Type B pancreatic cell (in vitro differentiated cells): ENCODE measurements at regions not wholly inside any gene's neighbourhood (a gene's known extent, or its start where the extent isn't known, plus 50 kb on each side); places are given as distances from the start of the nearest gene placed in this dataset.

Experiments
- DNase-seq: peaks from one replicate; pipeline ENCODE4 v3.0.0; 2021; ENCODE audit warnings: mixed read lengths; ENCODE audit not compliant: unreplicated experiment; ENCODE audit errors: extremely low spot score
- H3K27ac Mint-ChIP-seq: 2 replicates; pipeline ENCODE4 v1.8.0; 2021; ENCODE audit warnings: mild to moderate bottlenecking, mixed read lengths
- H3K27me3 Mint-ChIP-seq: 2 replicates; pipeline ENCODE4 v1.8.0; 2021; ENCODE audit warnings: mixed read lengths
- H3K36me3 Mint-ChIP-seq: 2 replicates; pipeline ENCODE4 v1.8.0; 2021; ENCODE audit warnings: mixed read lengths
- H3K4me1 Mint-ChIP-seq: one replicate; pipeline ENCODE4 v1.8.0; 2021; ENCODE audit warnings: mixed read lengths; ENCODE audit not compliant: unreplicated experiment
- H3K4me3 Mint-ChIP-seq: 2 replicates; pipeline ENCODE4 v1.8.0; 2021; ENCODE audit warnings: mild to moderate bottlenecking, mixed read lengths
- H3K9me3 Mint-ChIP-seq: 2 replicates; pipeline ENCODE4 v1.8.0; 2021; ENCODE audit warnings: mixed read lengths
- TF ChIP-seq, protein P1 (sequence below): fragments of 200-600 bp; sonication (generic); conservative IDR thresholded peaks from 2 replicates; pipeline ENCODE4 v1.5.0; 2021; ENCODE audit warnings: antibody characterized with exemption, mild to moderate bottlenecking

DNA sequence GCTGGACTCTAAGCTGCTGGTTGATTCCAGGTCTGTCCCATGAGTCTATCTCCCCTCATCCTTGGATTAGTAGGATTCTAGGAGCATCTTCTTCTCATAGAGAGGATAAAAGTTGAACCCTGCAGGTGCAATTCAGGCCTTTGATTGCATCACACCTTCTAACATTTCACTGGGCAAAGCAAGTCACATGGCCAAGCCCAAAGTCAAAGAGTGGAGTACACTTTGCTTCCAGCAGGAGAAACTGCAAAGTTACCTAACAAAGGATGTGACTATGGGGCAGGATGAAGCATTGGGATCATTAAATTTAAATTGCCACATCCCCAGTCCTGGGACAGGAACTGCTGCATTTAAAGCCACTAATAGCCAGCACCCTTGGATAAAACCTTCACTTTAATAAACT, 51.0 kb upstream of the EGFLAM start:
- H3K9me3 Mint-ChIP-seq: no peaks in the 10 kb centered on the region
- DNase-seq: no peak
- no peak overlapping the region for H3K27ac Mint-ChIP-seq
- no peak overlapping the region for H3K4me3 Mint-ChIP-seq
- H3K36me3 Mint-ChIP-seq: no peaks in the 10 kb centered on the region
- no peaks in the 10 kb centered on the region for H3K4me1 Mint-ChIP-seq
- peaks cover 49% of the 10 kb centered on the region for H3K27me3 Mint-ChIP-seq
- TF ChIP-seq, protein P1, sequence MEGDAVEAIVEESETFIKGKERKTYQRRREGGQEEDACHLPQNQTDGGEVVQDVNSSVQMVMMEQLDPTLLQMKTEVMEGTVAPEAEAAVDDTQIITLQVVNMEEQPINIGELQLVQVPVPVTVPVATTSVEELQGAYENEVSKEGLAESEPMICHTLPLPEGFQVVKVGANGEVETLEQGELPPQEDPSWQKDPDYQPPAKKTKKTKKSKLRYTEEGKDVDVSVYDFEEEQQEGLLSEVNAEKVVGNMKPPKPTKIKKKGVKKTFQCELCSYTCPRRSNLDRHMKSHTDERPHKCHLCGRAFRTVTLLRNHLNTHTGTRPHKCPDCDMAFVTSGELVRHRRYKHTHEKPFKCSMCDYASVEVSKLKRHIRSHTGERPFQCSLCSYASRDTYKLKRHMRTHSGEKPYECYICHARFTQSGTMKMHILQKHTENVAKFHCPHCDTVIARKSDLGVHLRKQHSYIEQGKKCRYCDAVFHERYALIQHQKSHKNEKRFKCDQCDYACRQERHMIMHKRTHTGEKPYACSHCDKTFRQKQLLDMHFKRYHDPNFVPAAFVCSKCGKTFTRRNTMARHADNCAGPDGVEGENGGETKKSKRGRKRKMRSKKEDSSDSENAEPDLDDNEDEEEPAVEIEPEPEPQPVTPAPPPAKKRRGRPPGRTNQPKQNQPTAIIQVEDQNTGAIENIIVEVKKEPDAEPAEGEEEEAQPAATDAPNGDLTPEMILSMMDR: peak; percentile 36

DNA sequence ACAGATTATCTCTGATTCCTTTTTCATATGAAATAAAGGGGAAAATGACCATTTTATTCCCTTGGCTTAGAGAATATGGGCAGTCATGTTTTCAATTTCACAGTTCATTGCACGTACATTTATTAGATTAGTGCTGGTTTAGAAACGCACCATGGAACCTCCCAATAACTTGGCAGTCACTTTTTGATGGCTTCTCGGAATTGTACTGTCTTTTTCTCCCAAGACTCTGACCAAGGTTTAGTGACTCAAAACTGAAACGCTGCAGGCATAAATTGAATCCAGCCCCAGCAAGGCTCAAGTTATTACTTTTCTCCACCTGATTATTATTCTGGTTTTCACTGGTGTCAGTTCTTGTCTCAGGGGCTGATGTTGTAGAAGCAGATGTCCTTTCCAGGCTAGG, 55.6 kb upstream of the EGFLAM start:
- TF ChIP-seq, protein P1: no peak

DNA sequence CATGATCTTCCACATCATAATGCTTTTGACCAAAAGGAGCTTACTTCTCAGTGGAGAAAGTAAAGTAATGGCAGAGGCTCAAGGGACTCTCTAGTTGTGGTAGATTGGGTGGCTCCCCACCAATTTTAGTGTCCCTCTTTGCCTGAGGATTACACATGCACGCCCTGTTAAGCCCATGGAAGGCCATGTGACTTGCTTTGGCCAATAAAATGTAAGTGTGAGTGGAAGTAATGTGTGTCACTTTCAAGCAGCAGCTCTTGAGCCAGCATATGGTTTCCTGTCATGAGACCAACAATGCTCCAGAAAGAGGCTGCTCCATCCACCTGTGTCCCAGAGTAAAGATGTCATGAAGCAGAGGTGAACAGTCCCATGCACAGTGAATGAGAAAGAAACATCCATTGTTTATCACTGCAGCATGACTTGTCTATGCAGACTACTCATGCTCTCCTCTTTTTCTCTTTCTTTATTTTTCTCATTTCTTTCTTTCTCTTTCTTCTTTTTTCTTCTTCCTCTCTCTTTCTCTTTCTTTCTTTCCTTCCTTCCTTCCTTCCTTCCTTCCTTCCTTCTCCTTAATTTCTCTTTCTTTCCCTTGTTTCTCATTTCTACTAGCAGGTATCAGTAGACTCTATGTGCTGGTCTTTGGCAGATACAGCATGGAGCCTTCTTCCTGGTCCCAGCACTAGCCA, 57.3 kb upstream of the EGFLAM start:
- Mint-ChIP-seq H3K4me1 (no peaks in the 10 kb centered on the region), H3K27ac (no peak overlapping the region), H3K4me3 (no peak overlapping the region), H3K27me3 (peaks cover 40% of the 10 kb centered on the region), H3K36me3 (no peaks in the 10 kb centered on the region), H3K9me3 (no peaks in the 10 kb centered on the region)
- TF ChIP-seq, protein P1: no peak
- no peak for DNase-seq

More for the DNA sequence above, 55.6 kb upstream of the EGFLAM start:
- no peak for DNase-seq
- Mint-ChIP-seq H3K36me3 (no peaks in the 10 kb centered on the region), H3K4me1 (no peaks in the 10 kb centered on the region), H3K4me3 (no peak overlapping the region), H3K27me3 (peaks cover 47% of the 10 kb centered on the region), H3K27ac (no peak overlapping the region), H3K9me3 (no peaks in the 10 kb centered on the region)

DNA sequence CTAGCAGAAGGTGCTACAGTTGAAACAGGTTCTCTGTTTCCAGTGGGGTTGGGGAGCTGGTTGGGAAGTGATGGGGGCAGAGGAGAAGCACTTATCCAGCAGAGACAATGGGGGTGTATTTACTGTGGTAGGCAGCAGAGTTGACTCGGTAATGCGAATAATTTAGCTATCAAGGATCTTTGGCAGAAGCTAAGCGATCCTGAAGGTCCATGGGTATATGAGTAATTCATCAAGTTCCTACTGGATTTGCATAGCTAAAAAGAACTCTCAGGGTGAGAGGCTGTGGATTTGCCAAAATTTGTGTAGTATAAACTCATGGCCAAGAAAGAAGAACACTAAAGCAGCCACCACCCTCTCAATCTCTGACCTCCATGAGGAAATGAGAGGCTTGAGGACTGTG, 61.2 kb upstream of the EGFLAM start:
- no peak for DNase-seq
- Mint-ChIP-seq H3K9me3 (no peaks in the 10 kb centered on the region), H3K4me1 (peaks cover 3% of the 10 kb centered on the region)

DNA sequence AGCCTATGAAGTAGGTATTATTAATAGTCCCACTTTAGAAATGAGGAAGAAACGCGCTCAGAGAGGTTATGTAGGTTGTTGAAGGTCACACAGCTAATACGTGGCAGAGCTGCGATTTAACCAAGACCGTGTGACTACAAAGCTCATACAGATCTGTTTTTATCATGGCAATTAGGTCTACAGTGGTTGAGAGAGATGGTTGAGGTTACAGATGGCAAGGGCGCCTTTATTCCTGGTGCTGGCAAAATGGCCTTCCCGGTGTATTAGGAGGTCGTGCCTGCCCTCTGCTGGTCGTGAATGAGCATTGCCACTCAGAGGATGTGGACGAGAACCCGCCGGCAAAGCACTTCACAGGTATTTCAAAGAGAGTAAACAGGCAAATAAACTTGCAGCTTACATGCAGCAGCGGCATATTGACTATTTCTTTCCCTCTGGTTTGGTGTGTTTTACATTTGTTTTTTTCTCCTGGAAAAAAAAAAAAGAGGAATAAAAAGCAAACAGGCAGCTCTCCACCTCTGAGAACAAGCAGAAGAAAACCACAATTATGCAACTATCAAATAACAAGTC, 65.3 kb upstream of the EGFLAM start:
- no peak overlapping the region for H3K27ac Mint-ChIP-seq
- H3K36me3 Mint-ChIP-seq: no peaks in the 10 kb centered on the region
- H3K4me1 Mint-ChIP-seq: peaks cover 10% of the 10 kb centered on the region
- no peaks in the 10 kb centered on the region for H3K9me3 Mint-ChIP-seq
- H3K27me3 Mint-ChIP-seq: peaks cover 52% of the 10 kb centered on the region
- peak; percentile 82 for DNase-seq
- H3K4me3 Mint-ChIP-seq: no peak overlapping the region
- TF ChIP-seq, protein P1: peak; percentile 94

More for the DNA sequence above, 61.2 kb upstream of the EGFLAM start:
- Mint-ChIP-seq H3K36me3 (no peaks in the 10 kb centered on the region), H3K27ac (no peak overlapping the region), H3K27me3 (peaks cover 49% of the 10 kb centered on the region), H3K4me3 (no peak overlapping the region)
- TF ChIP-seq, protein P1: no peak
